Stimulated activated naive CD4-positive, alpha-beta T cell (primary cell): ENCODE measurements at regions not wholly inside any gene's neighbourhood (a gene's known extent, or its start where the extent isn't known, plus 50 kb on each side); places are given as distances from the start of the nearest gene placed in this dataset.
"Not testable (repeated sequence)": the region's sequence is repeated elsewhere in the genome, so short reads cannot be mapped to it uniquely, and the experiment has no call there.

ENCODE experiments used
- DNase-seq, 6 experiments: peaks; one replicate each; lab custom pipeline; 2025; lab: John Stamatoyannopoulos, UW

- no peak for DNase-seq
Observed at GRCh38 chr4:20050768-20051167, 200.9 kb upstream of the SLIT2 start.

- DNase-seq: no peak
Observed at GRCh38 chr4:20049889-20050288, 201.8 kb upstream of the SLIT2 start.

DNA sequence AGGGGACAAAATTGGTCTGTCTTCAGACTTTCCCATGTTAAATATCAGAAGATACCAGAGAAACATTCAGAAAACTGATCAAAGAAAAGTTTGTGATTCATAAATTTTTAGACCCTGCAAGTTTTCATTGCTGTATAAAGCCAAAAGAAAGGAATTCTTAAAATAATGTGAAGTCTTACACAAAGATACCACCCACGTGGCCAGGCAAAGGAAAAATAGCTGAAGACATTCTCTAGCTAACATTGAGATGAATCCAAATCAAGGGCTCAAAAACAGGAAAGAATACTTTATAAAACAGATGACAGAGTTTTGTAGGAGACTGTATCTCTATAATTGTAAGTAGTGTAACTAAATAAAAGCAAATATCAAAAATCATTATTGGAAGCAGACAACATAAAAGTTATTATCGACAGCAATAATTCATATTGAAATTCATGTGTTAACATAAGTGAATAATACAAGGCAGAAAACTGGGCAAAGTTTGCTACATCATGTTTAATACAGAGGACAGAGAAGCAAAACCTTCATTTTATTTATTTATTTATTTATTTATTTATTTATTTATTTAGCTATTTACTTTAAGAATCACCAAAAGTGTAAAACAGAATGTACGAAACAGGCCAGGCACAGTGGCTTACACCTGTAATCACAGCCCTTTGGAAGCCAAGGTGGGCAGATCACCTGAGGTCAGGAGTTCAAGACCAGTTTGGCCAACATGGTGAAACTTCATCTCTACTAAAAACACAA is 204.6 kb upstream of the SLIT2 start:
- DNase-seq: no peak

DNA sequence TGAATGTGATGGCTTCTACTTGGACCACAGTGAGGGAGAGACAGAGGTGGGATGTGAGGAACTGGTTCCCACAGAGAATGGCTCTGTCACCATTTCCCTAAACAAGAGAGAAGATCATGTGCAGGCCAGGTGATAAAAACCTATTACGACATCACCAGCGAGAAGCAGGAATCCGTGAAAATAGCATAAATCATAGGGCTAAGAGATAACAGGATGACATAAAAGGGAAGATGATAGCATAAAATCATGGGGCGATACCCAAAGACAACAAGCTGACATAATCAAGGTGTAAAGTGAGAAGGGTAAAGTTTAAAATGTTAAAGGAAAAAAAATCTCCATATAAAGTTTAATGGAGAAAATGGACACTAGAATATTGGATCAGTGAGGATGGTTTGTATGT is 205.5 kb upstream of the SLIT2 start:
- DNase-seq: no peak

GRCh38 chr4:20044966-20045365 is 206.7 kb upstream of the SLIT2 start:
- no peak for DNase-seq

DNA sequence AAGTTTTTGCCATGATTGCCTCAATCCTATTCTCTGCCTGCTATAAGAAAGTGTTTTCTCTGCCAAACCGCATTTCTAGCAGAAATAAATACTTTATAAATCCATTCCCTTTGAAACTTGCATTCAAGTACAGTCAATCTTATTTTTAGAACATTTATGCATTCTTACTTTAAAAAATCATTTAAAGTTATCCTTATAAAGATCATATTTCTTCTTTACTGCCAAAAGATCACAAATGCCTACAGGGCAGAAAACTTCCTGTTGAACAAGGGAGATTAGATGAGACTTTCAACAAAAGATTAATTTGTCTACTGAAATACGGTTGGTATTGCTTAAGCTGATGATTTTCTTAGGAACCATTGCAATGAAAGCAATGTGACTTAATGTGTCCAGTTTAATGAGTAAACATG is 207.2 kb upstream of the SLIT2 start:
- DNase-seq: no peak

- no peak for DNase-seq
Observed at GRCh38 chr4:20043991-20044390, 207.7 kb upstream of the SLIT2 start.

- DNase-seq: no peak
Observed at GRCh38 chr4:20042769-20043168, 208.9 kb upstream of the SLIT2 start.

GRCh38 chr4:20041839-20042407 is 209.8 kb upstream of the SLIT2 start:
- no peak for DNase-seq

DNA sequence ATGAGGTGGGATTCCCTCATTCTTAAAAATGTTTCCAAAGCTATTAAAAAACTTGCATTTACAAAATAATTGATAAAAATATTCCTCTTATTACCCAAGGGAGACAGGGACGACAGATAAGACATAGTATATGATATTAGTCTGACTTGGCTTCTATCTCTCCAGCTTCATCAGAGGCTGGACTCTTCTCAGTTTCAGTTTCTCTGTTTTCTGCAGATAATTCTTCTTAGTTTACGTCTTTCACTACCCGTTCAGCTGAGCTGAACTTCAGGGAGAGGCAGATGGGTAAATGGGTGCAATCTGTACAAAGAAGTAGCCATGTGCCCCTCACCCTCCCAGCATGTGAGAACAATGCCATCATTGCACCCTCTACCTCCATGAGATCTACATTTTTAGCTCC is 214.0 kb upstream of the SLIT2 start:
- DNase-seq: no peak

- DNase-seq: no peak
Observed at GRCh38 chr4:20030108-20030507, 221.6 kb upstream of the SLIT2 start.

DNA sequence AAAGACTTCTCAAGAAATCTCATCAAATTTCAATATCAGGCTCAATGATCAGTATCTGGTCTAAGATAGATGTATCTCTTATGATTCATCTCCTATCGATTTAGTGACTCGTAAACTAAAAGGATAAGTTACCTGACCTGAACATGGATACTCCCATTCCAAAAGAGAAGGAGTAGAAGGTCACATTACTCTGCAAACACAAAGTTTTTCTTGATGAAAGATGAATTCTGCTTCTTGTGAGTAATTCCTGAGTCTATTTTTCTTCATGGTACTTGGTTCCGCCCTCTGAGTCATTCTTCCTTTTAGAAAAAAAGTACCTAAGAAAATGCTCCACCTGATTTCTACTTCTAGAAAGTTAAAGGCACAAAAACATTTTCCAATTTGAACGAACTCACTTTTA is 223.1 kb upstream of the SLIT2 start:
- DNase-seq: no peak

DNA sequence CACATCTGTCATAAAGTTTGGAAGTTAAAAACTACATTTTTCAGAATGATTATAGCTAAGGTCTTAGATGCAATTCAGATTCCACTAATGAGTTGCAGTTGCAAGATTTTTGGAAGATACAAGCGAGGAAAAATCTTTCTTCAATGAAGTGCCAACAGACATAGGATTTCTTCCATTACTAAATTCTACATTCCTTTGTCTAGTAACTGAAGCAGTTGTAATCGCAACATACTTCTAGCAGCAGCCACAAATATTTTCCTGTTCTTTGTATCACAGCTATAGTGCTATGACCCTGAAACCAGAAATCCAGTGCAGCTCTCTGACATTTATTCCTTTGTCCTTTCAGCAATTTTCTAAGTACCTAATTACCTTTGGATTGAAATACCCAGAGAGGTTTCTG is 225.2 kb upstream of the SLIT2 start:
- DNase-seq: no peak

DNA sequence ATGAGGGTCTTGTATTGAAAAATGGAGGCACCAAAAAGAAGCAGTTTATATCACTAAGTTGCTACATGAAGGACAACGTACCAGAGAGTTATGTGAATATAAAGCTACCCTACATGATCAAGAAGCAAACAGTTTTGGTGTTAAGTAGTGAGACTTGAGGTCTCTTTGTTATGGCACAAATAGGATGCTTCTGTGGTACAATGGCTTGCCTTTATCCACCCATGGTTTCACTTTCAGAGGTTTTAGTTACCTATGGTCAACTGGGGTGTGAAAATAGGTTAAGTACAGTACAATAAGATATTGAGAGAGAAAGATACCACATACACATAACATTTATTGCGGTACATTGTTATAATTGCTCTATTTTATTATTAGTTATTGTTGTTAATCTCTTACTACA is 229.2 kb upstream of the SLIT2 start:
- no peak for DNase-seq

- DNase-seq: no peak
Observed at GRCh38 chr4:20020056-20020455, 231.6 kb upstream of the SLIT2 start.

DNA sequence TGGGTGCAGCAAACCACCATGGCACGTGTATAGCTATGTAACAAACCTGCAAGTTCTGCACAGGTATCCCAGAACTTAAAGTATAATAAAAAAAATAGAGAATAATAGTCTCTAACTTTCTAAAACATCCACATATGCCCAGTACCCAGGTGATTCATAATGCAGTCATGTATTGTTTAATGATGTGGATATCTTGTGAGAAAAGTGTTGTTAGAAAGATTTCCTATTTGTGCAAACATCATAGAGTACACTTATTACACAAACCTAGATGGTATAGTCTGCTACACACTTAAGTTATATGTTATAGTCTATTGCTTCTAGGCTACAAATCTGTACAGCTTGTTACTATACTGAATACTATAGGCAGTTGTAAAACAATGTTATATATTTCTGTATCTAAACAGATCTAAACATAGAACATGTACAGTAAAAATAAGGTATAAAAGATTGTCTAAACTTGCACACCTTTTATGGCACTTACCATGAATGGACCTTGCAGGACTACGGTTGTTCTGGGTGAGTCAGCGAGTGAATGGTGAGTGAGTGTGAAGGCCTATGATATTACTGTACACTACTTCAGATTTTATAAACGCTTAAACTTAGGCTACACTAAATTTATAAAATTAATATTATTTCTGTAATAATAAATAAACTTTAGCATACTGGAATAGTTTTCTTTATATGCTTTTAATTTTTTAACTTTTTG is 232.2 kb upstream of the SLIT2 start:
- no peak for DNase-seq

DNA sequence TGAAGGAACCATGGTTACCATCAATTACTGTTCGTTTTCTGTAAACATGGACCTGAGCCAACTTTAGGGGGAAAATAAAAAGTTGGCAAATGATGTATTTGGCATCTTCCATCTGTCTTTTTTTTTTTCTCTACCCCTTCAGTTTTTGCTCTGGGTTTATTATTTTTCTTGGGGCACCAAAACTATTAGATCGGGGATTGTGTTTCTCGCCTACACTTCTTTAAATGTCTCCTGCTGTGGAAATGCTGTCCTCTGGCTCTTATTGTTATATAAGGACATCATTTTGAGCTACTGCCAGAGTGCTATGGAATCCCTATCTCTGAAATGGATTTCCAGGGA is 234.0 kb upstream of the SLIT2 start:
- no peak for DNase-seq

DNA sequence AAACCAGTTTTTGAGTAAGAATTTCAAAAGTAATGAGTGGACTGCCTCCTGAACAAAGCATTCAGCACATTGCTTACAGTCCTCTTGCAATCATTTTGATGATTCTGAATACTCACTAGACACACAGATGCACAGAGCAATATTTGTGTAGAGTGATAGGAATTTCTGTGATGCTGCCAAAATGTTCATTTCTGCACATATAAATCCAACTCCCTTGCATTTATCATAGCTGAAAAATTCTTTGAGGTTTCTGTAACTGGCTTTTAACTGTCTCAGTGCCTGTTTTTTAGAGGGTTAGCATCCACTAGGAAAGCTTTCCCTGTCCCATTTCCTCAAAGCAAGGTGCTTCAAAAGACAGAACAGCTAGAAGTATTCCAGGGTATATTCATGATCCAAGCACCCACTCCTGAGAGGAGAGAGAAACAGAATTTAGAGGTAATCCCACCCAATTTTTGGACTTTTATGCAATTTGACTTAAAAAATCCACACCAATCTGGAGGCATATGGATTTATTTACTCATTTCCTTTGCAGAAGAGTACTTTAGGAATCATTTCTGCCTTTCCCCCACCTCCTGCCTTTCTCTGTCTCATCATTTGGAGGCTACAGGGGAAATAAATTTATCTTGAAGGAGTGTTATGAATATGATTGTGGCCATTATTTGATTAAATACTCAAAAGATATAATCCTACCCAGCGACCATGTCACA is 234.5 kb upstream of the SLIT2 start:
- no peak for DNase-seq

GRCh38 chr4:20015636-20016224 is 236.0 kb upstream of the SLIT2 start:
- no peak for DNase-seq

DNA sequence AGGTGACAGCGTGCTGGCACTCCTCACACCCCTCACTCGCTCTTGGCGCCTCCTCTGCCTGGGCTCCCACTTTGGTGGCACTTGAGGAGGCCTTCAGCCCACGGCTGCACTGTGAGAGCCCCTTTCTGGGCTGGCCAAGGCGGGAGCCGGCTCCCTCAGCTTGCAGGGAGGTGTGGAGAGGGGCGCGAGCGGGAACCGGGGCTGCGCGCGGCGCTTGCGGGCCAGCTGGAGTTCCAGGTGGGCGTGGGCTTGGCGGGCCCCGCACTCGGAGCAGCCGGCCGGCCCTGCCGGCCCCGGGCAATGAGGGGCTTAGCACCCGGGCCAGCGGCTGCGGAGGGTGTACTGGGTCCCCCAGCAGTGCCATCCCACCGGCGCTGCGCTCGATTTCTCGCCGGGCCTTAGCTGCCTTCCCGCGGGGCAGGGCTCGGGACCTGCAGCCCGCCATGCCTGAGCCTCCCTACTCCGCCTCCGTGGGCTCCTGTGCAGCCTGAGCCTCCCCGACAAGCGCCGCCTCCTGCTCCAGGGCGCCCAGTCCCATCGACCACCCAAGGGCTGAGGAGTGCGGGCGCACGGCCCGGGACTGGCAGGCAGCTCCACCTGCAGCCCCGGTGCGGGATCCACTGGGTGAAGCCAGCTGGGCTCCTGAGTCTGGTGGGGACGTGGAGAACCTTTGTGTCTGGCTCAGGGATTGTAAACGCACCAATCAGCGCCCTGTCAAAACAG is 247.7 kb upstream of the SLIT2 start:
- not testable (repeated sequence) for DNase-seq

GRCh38 chr4:19999775-20000414 is 251.8 kb upstream of the SLIT2 start:
- DNase-seq: no peak
